GM06990 (cell line): ENCODE measurements at regions not wholly inside any gene's neighbourhood (a gene's known extent, or its start where the extent isn't known, plus 50 kb on each side); places are given as distances from the start of the nearest gene placed in this dataset.

ENCODE experiments used
- DNase-seq: peaks from one replicate; pipeline ENCODE4 v3.0.0-alpha.2; 2011; ENCODE audit not compliant: insufficient read length; ENCODE audit errors: extremely low read depth
- H3K27me3 ChIP-seq: replicated peaks from 2 replicates; pipeline ENCODE4 v1.6.0; 2011; ENCODE audit warnings: low read length; ENCODE audit not compliant: control insufficient read depth, insufficient read depth
- H3K36me3 ChIP-seq: 2 replicates; pipeline ENCODE4 v1.5.1; 2011; ENCODE audit warnings: low read length; ENCODE audit not compliant: control insufficient read depth, insufficient read depth
- H3K4me3 ChIP-seq: replicated peaks from 2 replicates; pipeline ENCODE4 v1.5.1; 2011; ENCODE audit warnings: low read depth, mild to moderate bottlenecking, control low read depth, low read length
- CTCF ChIP-seq: IDR thresholded peaks from 2 replicates; pipeline ENCODE4 v1.5.1; 2011; ENCODE audit warnings: low read length, control low read depth, mild to moderate bottlenecking, inconsistent platforms; ENCODE audit not compliant: insufficient read depth, poor library complexity, severe bottlenecking

- no peak for TF ChIP-seq CTCF
- Histone ChIP-seq H3K4me3 (no peak overlapping the region), H3K36me3 (no peaks in the 10 kb centered on the region), H3K27me3 (no peaks in the 10 kb centered on the region; the same call in 1 of the 2 replicates)
- DNase-seq, result no peak
These were observed 335.3 kb downstream of the TNS1 start for GRCh38 chr2:217667512-217667911.

GRCh38 chr2:217667035-217667434, 335.8 kb downstream of the TNS1 start:
- Histone ChIP-seq H3K4me3 (no peak overlapping the region), H3K27me3 (no peaks in the 10 kb centered on the region; the same call in 1 of the 2 replicates), H3K36me3 (no peaks in the 10 kb centered on the region)
- DNase-seq, result no peak
- no peak for TF ChIP-seq CTCF

GRCh38 chr2:217666338-217666737, 336.5 kb downstream of the TNS1 start:
- no peak overlapping the region for H3K4me3 ChIP-seq
- no peak for TF ChIP-seq CTCF
- H3K27me3 ChIP-seq, result no peaks in the 10 kb centered on the region; the same call in 1 of the 2 replicates
- DNase-seq, result no peak
- no peaks in the 10 kb centered on the region for H3K36me3 ChIP-seq

GRCh38 chr2:217664761-217665160, 338.0 kb downstream of the TNS1 start:
- TF ChIP-seq CTCF, result no peak
- H3K27me3 ChIP-seq, result no peaks in the 10 kb centered on the region; the same call in 1 of the 2 replicates
- no peak for DNase-seq
- H3K36me3 ChIP-seq, result no peaks in the 10 kb centered on the region
- H3K4me3 ChIP-seq, result no peak overlapping the region

- no peak for DNase-seq
- no peaks in the 10 kb centered on the region; the same call in 1 of the 2 replicates for H3K27me3 ChIP-seq
- TF ChIP-seq CTCF, result no peak
- no peak overlapping the region for H3K4me3 ChIP-seq
- no peaks in the 10 kb centered on the region for H3K36me3 ChIP-seq
These were observed 339.7 kb downstream of the TNS1 start for GRCh38 chr2:217662984-217663602.

GRCh38 chr2:217661378-217661777, 341.4 kb downstream of the TNS1 start:
- TF ChIP-seq CTCF, result no peak
- Histone ChIP-seq H3K27me3 (peaks cover 1% of the 10 kb centered on the region), H3K36me3 (no peaks in the 10 kb centered on the region)

More at GRCh38 chr2:217661378-217661777, 341.4 kb downstream of the TNS1 start:
- DNase-seq, result no peak
- H3K4me3 ChIP-seq, result no peak overlapping the region
